Gastrocnemius medialis (tissue), 4 donors: ENCODE measurements at regions not wholly inside any gene's neighbourhood (a gene's known extent, or its start where the extent isn't known, plus 50 kb on each side); places are given as distances from the start of the nearest gene placed in this dataset.

Source experiments
- ATAC-seq, 2 donors: fragments of 150-250 bp; one replicate each; pipeline ENCODE4 v1.9.1; 2016
- DNase-seq, 2 donors: peaks; one replicate each; pipeline ENCODE4 v3.0.0-alpha.2; 2019
- H3K27ac ChIP-seq, 4 donors: fragments of 200-600 bp; sonication (generic); 1 replicate in 1 of 4; 2 replicates in 3 of 4; pipeline ENCODE4 v1.5.1; 2016 to 2018; ENCODE audit warnings: mild to moderate bottlenecking in 2 of 4, moderate library complexity in 1 of 4
- H3K27me3 ChIP-seq, 3 donors: fragments of 200-600 bp; sonication (generic) in 2 of 3; 1 replicate in 1 of 3; 2 replicates in 2 of 3; pipeline versions ENCODE4 v1.5.1 to v1.6.0; 2016 to 2019; ENCODE audit warnings: mild to moderate bottlenecking in 1 of 3, moderate library complexity in 1 of 3
- H3K36me3 ChIP-seq, 2 donors: fragments of 200-600 bp; sonication (generic) in 1 of 2; one replicate each; pipeline ENCODE4 v1.5.1; 2017 to 2018
- H3K4me1 ChIP-seq, 2 donors: fragments of 200-600 bp; sonication (generic) in 1 of 2; one replicate each; pipeline ENCODE4 v1.5.1; 2016 to 2017; ENCODE audit warnings: mild to moderate bottlenecking in 2 of 2
- H3K4me3 ChIP-seq, 4 donors: fragments of 200-600 bp; sonication (generic) in 3 of 4; 1 replicate in 1 of 4; 2 replicates in 3 of 4; pipeline ENCODE4 v1.5.1; 2016 to 2019; ENCODE audit warnings: mild to moderate bottlenecking in 2 of 4
- H3K9me3 ChIP-seq, 3 donors: fragments of 200-600 bp; sonication (generic) in 2 of 3; 1 replicate in 1 of 3; 2 replicates in 2 of 3; pipeline ENCODE4 v1.5.1; 2016 to 2019
- CTCF ChIP-seq, 5 experiments: fragments of 450-650 bp in 3 of 5; fragments of 200-600 bp in 2 of 5; sonication (generic) in 2 of 5; IDR thresholded peaks in 4 of 5; conservative IDR thresholded peaks in 1 of 5; 1 replicate in 4 of 5; 2 replicates in 1 of 5; pipeline ENCODE4 v1.5.1; 2016 to 2019; ENCODE audit warnings: antibody characterized with exemption in 5 of 5, mild to moderate bottlenecking in 3 of 5, moderate library complexity in 3 of 5
- POLR2A ChIP-seq, 2 donors: fragments of 450-650 bp; IDR thresholded peaks; one replicate each; pipeline ENCODE4 v1.6.1; 2017; ENCODE audit warnings: antibody characterized with exemption in 2 of 2, mild to moderate bottlenecking in 2 of 2, moderate library complexity in 2 of 2
- in situ Hi-C, 4 donors: fragments of 200-750 bp; cut with MboI; loops; one replicate each; pipeline versions ENCODE4 v1.15.0 to v1.8.0; 2017; ENCODE audit warnings: low sequenced_read_pairs in 4 of 4
- intact Hi-C: fragments of 100-400 bp; cut with DNase I; formaldehyde crosslinking; loops from one replicate; pipeline ENCODE4 v1.15.1; 2023; ENCODE audit warnings: low total_unique reads

DNA sequence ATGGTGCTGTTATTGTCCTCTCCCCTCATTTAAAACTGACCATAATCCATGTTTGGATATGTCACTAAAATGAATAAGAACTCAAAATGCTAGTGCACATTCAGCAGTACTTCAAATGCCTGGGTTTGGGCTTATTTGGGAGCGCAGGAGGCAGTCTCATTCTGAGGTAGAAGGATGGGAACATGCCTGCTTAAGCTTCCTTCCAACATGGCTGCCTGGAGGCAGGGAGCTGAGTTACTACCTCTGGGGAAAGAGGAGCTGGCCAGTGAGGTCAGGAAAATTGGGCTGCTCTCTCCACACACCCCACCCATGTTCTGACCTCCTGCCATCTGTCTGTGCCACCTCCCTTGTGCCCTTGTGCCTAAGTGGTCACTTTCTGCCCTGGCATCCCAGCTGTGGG, 85.7 kb downstream of the PTPRS start:
- DNase-seq (no peak), ATAC-seq (no peak)
- no peaks in the 10 kb centered on the region for H3K27me3 ChIP-seq
- in situ Hi-C loops: no loop called here
- peaks cover 0 to 36% of the 10 kb centered on the region in 2 donors for H3K36me3 ChIP-seq
- H3K9me3 ChIP-seq: peaks cover 0 to 6% (median 0%) of the 10 kb centered on the region in 3 donors
- TF ChIP-seq POLR2A (IDR thresholded peaks at IDR 0.05) (no peak), CTCF (IDR thresholded peaks at IDR 0.05 in 4 of 5, conservative IDR thresholded peaks at IDR 0.05 in 1 of 5) (no peak)
- peaks cover 0 to 3% of the 10 kb centered on the region in 2 donors for H3K4me1 ChIP-seq
- intact Hi-C loops: no loop called here
- H3K27ac ChIP-seq: no peak overlapping the region
- no peak overlapping the region for H3K4me3 ChIP-seq

DNA sequence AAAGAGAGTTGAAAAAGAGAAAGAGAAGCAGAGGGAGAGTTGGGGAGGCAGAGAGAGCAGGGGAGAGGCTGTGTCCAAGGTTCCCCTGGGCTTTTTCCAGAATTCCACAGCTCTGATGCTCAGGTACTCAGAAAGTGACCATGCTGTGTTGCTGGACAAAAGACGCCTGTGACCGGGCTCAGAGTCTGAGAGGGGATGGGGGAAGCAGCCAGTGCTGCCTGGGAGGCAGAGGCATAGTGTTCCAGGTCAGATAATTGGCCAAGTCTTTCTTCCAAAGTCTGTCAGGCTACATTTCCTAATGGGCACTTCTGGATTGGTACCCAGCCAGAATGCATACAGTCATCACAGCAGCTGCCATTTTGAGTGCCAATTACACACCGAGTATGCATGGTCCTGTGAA, 86.1 kb downstream of the PTPRS start:
- Histone ChIP-seq H3K9me3 (peaks cover 0 to 6% (median 0%) of the 10 kb centered on the region in 3 donors), H3K27ac (no peak overlapping the region), H3K4me3 (no peak overlapping the region), H3K36me3 (peaks cover 0 to 36% of the 10 kb centered on the region in 2 donors), H3K27me3 (no peaks in the 10 kb centered on the region), H3K4me1 (peaks cover 0 to 3% of the 10 kb centered on the region in 2 donors)
- TF ChIP-seq POLR2A (IDR thresholded peaks at IDR 0.05): no peak
- no peak for TF ChIP-seq CTCF (IDR thresholded peaks at IDR 0.05 in 4 of 5, conservative IDR thresholded peaks at IDR 0.05 in 1 of 5)
- intact Hi-C loops: no loop called here
- ATAC-seq (no peak), DNase-seq (no peak)
- in situ Hi-C loops: no loop called here

GRCh38 chr19:5253406-5254110, 87.1 kb downstream of the PTPRS start:
- H3K4me1 ChIP-seq: peaks cover 0 to 3% of the 10 kb centered on the region in 2 donors
- no peak overlapping the region for H3K4me3 ChIP-seq
- H3K27ac ChIP-seq: no peak overlapping the region
- TF ChIP-seq CTCF (IDR thresholded peaks at IDR 0.05 in 4 of 5, conservative IDR thresholded peaks at IDR 0.05 in 1 of 5): no peak
- no peak for TF ChIP-seq POLR2A (IDR thresholded peaks at IDR 0.05)
- intact Hi-C loops (no loop called here), in situ Hi-C loops (no loop called here)
- peaks cover 0 to 6% (median 0%) of the 10 kb centered on the region in 3 donors for H3K9me3 ChIP-seq
- DNase-seq (no peak), ATAC-seq (no peak)
- no peaks in the 10 kb centered on the region for H3K27me3 ChIP-seq
- peaks cover 0 to 36% of the 10 kb centered on the region in 2 donors for H3K36me3 ChIP-seq

DNA sequence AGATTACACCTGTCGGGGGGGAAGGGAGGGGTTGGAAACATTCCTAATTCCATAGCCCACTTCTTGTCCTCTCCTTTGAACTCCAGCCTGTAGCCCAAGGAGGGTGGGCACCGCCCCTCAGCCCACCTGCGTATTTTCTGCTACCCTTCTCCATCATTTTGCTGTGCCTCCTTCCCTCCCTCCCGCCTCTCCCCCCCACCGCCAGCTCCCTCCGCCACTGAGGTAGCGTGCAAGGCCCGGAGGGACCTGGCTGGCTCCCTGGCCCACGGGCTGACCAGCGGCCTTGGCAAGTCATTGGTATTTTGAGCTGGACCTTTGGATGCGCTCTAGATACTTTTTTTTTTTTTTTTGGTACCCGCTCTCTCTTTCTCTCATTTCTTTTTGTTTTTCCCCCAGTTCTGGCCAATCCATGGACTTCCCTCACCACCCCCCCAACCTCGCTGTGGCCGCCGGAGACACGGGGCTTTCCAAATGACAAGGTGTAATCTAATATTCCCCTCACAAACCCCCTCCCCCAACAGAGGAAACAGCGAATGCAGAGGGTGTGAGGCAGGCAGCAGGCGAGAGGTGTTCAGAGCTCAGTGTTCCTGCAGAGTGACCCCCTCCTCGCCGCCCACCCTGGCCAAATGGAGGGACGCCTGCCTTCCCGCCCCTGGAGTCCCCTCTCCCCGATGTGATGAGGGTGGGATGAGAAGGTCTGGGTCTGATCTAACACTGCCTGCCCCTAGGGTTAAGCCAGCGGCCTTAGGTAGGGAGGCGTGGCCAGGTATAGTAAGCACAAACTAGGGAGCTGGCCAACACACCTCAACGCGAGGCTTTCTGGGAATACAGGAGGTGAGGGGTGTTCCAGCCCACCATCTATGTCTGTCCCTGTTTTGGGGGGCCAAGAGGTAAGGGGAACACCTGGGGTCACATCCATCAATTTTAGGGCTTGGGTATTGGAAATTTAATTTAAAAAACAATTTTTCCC, 89.2 kb downstream of the PTPRS start:
- DNase-seq (no peak), ATAC-seq (no peak)
- in situ Hi-C loops: no loop called here
- Histone ChIP-seq H3K4me3 (no peak overlapping the region), H3K9me3 (peaks cover 0 to 6% (median 0%) of the 10 kb centered on the region in 3 donors), H3K27ac (no peak overlapping the region), H3K36me3 (peaks cover 0 to 16% of the 10 kb centered on the region in 2 donors), H3K4me1 (peaks cover 0 to 3% of the 10 kb centered on the region in 2 donors), H3K27me3 (no peaks in the 10 kb centered on the region)
- no peak for TF ChIP-seq POLR2A (IDR thresholded peaks at IDR 0.05)
- TF ChIP-seq CTCF (IDR thresholded peaks at IDR 0.05 in 4 of 5, conservative IDR thresholded peaks at IDR 0.05 in 1 of 5): no peak
- intact Hi-C loops: no loop called here
